HG03064 (cell line): ENCODE measurements at regions not wholly inside any gene's neighbourhood (a gene's known extent, or its start where the extent isn't known, plus 50 kb on each side); places are given as distances from the start of the nearest gene placed in this dataset.
"Not testable (repeated sequence)": the region's sequence is repeated elsewhere in the genome, so short reads cannot be mapped to it uniquely, and the experiment has no call there.

ENCODE experiments used
- ATAC-seq: cut with Tn5 transposase; IDR thresholded peaks from one replicate; pipeline ENCODE4 v1.9.1; 2021; ENCODE audit warnings: low read depth; ENCODE audit not compliant: unreplicated experiment

DNA sequence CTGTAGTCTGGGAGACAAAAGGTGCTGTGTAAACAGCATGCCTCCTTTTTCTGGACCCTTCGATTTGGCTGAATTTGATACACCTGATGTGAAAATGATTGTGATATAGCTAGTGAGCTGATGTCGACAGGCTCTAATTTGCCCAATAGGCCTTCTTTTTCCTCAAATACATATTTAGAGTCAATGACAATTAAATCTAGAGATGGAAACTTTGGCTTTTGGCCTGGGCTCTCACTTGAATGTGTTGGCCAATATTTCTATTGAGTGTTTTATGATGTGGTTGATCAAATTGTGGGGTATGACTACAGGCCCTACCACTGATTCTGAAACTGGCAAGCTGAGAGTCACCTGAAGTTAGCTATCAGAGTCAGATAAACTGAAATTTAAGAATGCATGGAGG, 151.8 kb upstream of the MEOX2 start:
- no peak for ATAC-seq

DNA sequence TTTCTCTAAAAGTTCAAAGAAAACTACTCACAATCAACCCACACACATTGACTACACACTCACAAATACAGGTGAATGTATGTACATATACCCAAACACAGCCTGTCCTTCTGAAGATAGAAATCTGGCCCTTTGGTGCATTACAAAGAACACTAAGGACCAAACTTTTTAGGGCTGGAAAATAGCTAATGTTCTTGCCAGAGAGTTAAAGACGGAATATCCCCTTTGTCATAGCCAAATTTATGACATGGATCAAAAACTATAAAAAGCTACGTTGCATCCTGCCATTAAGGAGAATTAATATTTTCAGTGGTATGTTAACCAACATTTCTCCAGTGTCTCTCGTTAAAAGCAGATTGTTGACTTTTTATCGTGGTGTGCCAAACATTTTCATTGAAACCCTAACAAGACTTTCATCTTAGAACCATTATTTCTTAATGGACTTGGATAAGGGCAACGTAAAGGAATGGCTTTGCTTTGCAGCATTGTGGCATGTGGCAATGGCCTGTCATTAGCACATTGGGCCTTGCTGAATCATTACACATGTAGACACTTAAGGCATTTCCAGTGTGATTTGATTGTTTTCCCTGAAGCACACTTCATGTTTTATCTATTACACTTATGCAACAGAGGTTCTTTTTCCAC, 150.9 kb upstream of the MEOX2 start:
- ATAC-seq: no peak

DNA sequence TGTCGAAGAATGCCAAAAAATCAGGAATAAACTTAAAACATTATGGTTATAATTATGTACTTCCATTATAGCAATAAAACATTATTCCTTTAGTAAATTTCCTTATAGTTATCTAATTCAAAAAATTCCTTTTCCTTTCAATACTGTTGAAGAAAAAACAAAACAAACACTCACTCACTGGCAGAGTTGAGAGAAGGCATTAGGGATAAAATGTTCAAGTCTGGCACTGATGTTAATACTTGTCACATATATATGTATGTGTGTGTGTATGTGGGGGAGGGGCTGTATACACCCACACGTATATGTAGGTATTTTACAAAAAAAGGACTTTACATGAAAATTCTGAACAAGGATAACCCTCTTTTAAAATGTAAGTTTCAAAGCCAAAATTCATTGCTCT, 150.2 kb upstream of the MEOX2 start:
- no peak for ATAC-seq

DNA sequence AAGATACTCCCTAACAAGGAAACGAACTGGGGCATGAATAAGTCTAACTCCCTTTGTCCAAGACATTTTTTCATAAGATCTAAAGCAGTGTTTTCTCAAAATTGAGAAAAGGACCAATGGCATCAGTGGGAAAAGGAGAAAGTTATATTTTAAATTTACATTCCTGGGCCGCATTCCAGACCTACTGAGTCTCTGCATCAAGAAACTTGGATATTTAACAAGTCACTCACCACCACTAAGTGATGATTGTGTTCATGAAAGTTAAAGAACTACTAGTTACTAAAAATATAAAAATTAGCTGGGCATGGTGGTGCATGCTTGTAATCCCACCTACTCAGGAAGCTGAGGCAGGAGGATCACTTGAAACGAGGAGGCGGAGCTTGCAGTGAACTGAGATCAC, 149.6 kb upstream of the MEOX2 start:
- no peak for ATAC-seq

DNA sequence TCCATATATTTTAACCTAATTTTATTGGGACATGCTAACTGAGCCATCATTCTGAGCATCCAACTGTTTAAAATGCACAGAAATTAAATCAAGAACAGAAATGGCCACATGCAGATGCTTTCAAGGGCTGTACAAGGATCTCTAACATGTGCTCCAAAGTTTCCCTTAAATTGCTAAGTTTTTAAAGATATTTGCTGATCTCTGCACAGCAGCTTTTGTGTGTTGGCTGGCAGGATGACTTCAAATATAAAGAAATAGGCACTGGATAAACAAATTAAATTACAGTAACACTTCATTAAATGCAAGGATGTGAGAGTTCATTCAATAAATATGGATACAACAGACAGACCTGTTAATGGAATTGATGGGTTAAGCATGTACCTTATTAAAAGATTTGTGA, 148.0 kb upstream of the MEOX2 start:
- no peak for ATAC-seq

DNA sequence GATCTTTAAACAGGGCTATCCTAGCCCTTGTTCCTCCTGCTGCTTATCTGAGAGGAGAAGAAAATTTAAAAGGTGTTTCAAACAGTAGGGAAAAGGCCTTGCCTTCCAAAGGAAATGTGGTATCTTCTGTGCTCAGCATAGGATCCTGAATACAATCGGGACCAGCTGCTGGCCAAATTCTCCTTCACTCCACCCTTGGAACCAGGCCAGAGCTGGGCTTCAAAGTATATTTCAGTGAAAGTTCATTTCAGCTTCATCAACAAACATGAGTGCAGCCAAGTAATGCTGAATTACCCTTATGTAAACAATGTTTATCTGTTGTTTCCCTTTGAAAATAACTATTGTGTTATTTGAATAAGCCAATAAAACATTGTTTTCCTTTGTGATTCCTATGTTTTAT, 146.5 kb upstream of the MEOX2 start:
- no peak for ATAC-seq

DNA sequence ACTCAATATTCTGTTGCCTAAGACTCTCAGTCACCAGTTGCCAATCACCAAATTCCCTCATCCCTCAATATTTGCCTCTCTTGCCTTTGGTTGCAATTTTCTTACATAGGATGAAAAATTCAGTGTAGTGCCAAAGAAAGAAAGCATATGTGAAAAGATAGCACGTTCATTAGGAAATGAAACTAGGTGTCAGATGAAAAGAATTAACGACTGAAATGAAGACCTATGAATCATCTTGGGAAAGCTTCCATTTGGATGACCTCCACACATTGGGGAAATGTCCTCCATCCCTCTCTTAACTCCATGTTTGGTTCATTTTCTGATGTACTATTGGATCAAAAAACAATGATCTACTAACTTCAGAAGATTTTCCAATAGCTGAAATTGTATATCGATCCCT, 145.1 kb upstream of the MEOX2 start:
- ATAC-seq: no peak

DNA sequence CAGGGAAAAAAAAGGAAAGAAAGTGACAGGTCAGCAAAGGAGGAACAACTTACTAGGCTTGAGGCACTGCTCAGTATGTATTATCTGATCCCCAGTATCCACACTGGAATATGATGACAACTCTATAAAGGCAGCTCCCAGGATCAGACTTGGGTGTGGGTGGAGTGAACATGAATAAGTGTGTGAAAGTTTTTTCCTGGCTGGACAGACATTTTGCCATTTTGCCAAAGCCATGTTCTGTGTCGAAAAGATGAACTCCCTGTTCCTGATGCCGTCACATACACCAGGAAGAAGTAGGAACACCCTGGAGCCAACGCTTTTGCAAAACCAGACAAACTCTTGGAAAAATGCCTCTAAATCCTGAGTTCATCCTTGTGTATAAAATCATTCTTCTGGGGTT, 143.2 kb upstream of the MEOX2 start:
- no peak for ATAC-seq

DNA sequence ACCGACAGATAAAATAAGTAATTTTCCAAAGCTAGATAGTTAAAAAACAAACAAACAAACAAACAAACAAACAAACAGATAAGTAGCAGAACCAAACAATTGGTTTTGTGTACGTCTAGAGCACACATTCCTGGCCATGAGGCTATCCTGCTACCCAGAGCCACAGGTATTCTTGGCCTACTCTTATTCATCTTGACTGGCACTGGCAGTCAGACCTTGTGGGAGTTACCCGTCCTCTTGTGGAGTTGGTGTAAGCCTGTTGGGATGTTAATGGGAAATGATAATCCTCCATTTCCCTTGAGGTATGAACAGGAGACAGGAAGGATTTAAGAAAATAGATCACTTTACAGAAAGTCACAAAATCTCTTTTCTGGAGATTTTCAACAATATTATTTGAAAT, 142.4 kb upstream of the MEOX2 start:
- no peak for ATAC-seq

DNA sequence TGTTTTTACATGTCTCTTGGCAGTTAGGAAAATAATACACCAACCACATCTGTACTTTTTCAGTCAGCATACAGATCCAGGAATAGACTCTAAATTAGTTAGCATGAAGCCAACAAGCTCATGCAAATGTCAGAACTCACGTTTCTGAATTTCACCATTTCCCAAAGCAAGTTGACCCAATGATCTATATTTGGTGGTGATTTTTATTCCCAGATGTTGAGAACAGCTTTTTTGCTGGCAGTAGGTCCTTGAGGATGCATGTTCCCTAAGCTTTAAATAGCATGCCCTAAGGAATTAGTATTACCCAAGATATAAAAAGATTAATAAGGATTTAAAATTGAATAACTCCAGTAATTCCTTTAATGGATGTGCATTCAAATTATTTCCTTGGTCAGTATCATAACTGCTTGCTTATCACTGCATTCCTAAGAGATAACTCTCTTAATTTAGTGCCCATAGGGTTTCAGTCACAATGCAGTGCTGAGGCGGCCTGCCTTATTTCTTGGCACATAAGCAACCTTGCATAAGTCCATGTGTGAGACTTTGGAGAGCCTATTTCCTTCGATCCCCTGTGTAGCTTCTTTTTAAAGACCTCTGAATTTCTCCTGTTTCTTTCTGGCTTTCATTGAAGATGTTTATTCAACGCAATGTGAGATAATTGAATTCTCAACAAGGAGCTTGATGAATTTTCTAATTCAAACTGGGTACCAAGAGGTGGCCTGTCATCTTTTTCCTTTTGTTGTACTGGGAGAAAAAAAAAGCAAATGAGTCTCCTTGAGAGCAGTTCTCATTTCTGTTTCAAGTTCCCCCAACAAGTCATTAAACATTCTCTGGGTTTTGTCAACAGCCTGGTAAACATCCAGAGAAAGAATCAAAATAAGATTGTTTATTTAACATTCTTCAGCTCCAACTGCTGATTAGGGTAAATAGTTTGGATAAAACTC, 135.3 kb upstream of the MEOX2 start:
- no peak for ATAC-seq

DNA sequence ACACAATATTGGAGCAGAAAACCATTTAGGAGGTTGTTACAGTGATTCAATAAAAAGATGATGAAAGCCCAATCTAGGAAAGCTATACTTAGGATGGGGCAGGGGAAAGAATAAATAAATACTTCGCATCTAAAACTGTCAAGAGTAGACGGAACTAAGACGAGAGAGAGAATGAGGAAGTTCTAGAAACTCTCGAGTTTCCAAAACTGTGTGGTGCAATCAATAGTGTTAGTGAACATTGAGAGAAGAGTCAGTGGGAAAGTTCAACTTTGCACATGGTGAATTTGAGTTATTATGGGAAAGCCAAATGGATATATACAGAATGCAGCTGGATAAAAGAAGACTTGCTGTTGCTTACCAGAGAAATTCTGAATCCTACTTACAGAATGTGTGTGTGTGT, 133.8 kb upstream of the MEOX2 start:
- no peak for ATAC-seq

DNA sequence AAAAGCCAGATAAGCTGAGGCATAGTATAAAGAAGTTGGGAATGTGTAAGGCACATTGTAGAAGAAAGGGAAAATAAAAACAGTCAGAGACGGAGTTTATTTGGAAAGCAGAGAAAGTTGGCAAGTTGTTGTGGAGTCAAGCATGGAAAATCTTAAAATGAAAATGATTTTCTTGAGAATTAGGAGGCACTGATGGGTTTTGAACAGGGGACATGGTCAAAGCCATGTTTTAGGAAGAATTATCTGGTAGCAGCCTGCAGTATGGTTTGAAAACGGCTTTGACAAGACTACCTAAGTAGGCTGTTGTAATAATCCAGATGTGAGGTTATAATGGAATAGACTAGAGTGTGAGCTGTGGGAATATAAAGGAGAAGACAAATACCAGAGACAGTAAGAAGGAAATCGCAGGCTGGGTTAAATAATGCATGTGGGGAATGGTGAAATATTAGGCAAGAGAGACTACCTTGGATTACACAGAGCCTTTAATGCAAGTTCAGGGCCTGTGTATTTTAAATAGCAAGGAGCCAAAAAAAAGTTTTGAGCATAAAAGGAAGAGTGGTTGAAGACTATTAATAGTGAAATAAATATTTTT, 130.4 kb upstream of the MEOX2 start:
- no peak for ATAC-seq

DNA sequence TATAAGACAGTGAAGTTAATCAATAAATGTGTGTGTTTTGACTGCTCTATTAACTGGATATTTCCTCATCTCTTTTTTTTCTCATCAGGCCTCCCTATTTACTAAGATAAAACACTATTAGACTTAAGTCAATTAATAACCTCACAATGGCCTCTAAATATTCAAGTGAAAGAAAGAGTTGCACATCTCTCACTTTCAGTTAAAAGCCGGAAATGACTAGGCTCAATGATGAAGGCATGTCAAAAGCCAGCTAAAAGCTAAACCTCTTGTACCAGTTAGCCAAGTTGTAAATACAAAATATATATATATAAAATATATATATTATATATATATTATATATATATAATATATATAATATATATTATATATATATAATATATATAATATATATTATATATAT, 127.0 kb upstream of the MEOX2 start:
- ATAC-seq: no peak

DNA sequence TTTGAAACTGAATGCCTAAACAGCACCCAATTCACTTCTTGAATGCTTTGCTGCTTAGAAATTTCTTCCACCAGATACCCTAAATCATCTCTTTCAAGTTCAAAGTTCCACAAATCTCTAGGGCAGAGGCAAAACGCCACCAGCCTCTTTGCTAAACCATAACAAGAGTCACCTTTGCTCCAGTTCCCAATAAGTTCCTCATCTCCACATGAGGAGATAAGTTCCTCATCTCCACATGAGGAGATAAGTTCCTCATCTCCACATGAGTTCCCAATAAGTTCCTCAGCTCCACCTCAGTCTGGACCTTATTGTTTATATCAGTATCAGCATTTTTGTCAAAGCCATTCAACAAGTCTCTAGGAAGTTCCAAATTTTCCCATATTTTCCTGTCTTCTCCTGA, 123.9 kb upstream of the MEOX2 start:
- not testable (repeated sequence) for ATAC-seq

DNA sequence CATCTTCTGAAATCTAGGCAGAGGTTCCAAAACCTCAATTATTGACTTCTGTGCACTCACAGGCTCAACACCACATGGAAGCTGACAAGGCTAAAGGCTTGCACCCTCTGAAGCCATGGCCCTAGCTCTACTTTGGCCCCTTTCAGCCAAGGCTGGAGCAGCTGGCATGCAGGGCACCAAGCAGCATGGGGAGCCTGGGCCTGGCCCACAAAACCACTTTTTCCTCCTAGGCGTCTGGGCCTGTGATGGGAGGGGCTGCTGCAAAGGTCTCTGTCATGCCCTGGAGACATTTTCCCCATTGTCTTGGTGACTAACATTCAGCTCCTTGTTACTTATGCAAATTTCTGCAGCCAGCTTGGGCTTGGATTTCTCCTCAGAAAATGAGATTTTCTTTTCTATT, 123.5 kb upstream of the MEOX2 start:
- not testable (repeated sequence) for ATAC-seq

DNA sequence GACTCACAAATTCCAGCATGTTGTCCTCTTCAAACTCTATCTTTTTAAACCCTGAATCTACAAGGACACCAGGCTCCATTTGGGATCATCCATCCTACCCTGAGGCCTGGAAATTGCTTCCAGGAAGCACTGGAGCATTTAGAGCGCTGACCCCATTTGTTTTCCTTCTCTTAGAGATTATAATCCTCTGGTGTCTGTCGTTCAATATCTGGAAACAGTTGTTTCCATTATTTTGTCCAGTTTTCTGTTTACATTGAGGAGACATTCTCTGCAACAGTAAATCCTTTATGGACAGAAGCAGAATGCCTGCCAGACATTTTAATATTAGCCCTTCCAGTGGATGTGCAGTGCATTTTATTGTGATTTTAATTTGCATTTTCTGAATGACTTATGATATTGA, 119.4 kb upstream of the MEOX2 start:
- ATAC-seq: no peak

DNA sequence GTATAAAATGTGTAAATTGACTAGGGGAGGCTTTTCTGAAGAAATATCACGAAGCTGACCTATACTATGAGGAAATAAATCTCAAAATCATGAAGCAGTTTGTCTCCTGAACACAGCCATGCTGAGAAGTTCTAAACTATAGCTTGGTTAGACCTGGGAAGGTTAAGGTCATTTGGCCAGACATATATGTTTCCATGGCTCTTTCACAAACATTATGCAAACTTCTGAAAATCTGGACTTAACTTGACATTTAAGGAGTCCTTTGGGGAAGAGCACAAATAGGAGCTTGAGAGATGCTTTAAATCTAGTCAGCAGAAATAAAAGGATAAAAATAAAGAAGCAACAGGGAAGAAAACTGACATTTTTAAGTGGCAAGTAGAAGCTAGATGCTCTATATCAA, 115.9 kb upstream of the MEOX2 start:
- no peak for ATAC-seq

DNA sequence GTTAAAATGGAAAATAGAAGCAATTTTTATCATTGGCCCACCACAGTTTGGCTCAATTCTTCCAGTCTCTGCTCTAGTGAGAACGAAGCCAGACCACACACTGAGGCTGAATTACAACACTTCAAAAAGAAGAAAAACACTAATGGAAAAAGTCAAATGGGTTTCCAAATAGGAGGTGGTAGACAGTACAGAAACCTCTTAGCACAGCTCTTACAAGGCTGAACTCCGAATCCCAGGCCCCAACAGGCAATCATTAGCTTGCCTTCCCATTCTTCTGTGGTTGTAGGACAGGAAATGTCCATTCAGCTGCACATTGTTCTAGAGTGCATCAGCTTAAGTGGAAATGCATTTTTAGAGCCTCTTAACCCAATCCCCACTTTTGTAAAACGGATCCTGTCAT, 115.1 kb upstream of the MEOX2 start:
- ATAC-seq: no peak

DNA sequence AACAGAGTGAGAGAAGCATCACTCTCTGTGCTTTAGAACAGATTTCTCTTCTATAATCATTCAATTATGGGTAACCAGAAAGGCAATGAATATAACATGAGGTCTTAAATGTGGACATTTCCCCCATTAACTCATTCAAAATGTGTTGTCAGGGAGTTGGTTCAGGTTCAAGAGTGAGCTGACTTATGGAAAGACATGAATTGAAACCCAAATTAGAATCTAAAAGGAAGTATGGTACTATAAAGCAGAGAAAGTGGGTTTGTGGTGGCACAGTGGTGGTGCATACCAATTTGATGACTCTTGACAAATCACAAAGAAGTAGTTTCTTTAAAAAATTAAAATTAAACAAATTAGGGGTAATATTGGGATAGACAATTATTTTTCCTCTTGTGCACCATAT, 114.6 kb upstream of the MEOX2 start:
- no peak for ATAC-seq

DNA sequence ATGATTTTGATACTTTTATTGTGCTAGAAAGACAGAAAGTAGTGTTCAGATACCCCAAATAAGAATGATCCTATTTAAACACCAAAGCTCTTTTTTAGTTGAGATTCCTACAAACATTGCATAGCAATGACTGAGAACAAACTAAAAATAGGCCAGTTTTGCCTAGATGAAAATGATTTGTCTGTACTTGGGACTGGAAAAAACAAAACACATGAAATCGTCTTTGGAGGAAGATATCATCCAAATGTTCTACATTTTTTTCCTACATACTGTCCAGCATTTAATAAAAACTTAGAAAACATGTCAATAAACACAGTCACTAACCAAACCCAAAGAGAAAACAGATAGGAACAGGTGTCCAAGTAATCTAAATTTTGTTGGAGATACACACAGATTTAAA, 111.6 kb upstream of the MEOX2 start:
- no peak for ATAC-seq

DNA sequence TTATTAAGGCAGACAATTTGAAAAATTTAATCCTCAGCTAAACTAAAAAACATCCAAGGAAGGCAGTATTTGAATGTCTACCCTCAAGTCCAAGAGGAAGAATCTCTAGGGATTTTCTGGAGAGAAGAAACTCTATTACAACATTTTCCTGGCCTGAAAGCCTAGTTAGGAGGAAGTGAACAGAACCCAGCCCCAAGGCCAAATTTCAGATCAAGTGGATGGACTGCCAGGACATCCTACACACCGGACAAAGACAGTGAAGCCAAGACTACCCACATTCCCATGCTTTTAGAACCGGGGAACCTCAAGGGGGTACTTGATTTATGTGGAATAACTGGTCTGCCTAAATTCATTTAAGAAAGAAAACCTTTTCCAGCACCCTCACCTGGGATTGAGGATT, 108.9 kb upstream of the MEOX2 start:
- no peak for ATAC-seq

DNA sequence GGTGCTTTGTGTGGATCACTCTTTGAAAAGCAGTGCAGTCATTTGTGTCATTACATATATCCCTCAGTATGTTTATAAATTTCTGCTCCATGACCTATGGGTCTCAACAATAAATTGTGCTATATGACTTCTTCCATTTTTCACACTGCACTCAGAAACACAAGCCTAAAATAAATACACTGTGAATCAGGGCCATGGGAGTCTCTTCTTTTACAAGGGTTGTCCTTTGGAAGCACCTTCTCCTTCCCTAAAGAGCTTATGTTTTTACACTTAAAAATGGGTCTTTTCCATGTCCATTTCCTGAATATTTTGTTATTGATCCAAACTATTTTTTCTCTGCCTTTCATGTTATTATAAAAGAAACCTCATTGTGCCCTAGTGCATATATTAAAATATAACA, 108.3 kb upstream of the MEOX2 start:
- ATAC-seq: no peak
